ENCODE measurements at regions not wholly inside any gene's neighbourhood (a gene's known extent, or its start where the extent isn't known, plus 50 kb on each side); places are given as distances from the start of the nearest gene placed in this dataset.

DNA sequence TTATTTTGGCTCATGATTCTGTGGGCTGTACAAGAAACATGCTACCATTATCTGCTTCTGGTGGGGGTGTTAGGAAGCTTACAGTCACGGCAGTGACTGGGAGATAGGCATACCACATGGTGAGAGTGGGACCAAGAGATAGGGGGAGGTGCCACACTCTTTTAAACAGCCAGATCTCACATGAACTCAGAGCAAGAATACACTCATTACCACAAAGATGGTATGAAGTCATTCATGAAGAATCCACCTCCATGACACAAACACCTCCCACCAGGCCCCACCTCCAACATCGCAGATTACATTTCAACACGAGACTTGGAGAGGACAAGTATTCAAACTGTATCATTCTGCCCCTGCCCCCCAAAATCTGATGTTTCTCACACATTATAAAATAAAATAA, 2396.7 kb downstream of the PCDH7 start:
- TF ChIP-seq, protein P1, sequence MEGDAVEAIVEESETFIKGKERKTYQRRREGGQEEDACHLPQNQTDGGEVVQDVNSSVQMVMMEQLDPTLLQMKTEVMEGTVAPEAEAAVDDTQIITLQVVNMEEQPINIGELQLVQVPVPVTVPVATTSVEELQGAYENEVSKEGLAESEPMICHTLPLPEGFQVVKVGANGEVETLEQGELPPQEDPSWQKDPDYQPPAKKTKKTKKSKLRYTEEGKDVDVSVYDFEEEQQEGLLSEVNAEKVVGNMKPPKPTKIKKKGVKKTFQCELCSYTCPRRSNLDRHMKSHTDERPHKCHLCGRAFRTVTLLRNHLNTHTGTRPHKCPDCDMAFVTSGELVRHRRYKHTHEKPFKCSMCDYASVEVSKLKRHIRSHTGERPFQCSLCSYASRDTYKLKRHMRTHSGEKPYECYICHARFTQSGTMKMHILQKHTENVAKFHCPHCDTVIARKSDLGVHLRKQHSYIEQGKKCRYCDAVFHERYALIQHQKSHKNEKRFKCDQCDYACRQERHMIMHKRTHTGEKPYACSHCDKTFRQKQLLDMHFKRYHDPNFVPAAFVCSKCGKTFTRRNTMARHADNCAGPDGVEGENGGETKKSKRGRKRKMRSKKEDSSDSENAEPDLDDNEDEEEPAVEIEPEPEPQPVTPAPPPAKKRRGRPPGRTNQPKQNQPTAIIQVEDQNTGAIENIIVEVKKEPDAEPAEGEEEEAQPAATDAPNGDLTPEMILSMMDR (conservative IDR thresholded peaks at IDR 0.05 in 1 of 2, IDR thresholded peaks at IDR 0.05 in 1 of 2; ENCODE audit: low read depth in 1 of 2, low read length in 2 of 2) = no peak
- no peak for TF ChIP-seq EZH2 (IDR thresholded peaks at IDR 0.05; ENCODE audit: low read length, missing control alignments)

Data from fibroblast of lung (primary cell).